BJ (cell line): ENCODE measurements at regions not wholly inside any gene's neighbourhood (a gene's known extent, or its start where the extent isn't known, plus 50 kb on each side); places are given as distances from the start of the nearest gene placed in this dataset.

Experiments used
- CTCF ChIA-PET: fragments of 350-600 bp; formaldehyde crosslinking; extraction: SDS; loops from one replicate; lab custom pipeline; 2021; ENCODE audit warnings: antibody characterized with exemption, inconsistent platforms; lab: Yijun Ruan, JAX
- POLR2A ChIA-PET: fragments of 300-600 bp; sonication (Branson Sonifier 250); formaldehyde crosslinking; extraction: SDS; loops from one replicate; lab custom pipeline; 2021; ENCODE audit warnings: antibody characterized with exemption; lab: Charles Lee
- DNase-seq: peaks from one replicate; pipeline ENCODE4 v3.0.0-alpha.2; 2011; ENCODE audit warnings: low read depth
- H3K27me3 ChIP-seq: 2 replicates; pipeline ENCODE4 v1.6.0; 2011; ENCODE audit warnings: low read length; ENCODE audit not compliant: control insufficient read depth, insufficient read depth
- H3K36me3 ChIP-seq: 2 replicates; pipeline ENCODE4 v1.5.1; 2011; ENCODE audit warnings: low read length; ENCODE audit not compliant: control insufficient read depth, insufficient read depth
- H3K4me3 ChIP-seq: 2 replicates; pipeline ENCODE4 v1.5.1; 2011; ENCODE audit warnings: low read depth, mild to moderate bottlenecking, control low read depth, low read length
- TF ChIP-seq, protein P1 (sequence below): IDR thresholded peaks from 2 replicates; pipeline ENCODE4 v1.5.1; 2011; ENCODE audit warnings: low read depth, mild to moderate bottlenecking, control low read depth, inconsistent platforms, low read length, moderate library complexity; ENCODE audit not compliant: insufficient read depth

DNA sequence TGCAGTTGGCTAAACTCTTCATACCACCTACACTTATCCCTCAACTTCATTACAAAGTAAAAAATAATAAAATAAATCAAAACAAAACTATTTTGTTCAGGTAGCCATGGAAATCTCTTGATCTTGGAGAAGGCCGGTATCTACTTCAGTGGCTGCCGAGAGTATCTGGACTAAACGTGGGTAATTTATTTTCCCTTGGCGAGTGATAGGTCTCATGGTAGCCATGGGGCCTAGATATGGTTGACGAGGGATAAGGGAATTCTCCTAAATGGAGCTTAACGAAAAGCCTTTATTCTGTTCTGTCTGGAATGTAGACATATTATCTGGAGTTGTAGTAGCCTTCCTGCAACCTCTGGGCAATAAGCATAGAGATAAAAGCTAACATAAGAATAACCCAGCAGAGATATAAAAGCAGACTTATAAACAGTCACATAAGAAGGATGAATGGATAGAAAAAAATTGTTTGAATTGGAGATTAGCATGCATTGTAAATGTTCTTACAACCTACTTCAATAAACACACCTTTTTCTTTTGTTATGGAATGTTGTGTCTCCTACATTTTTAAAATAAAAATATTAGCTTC lies 281.3 kb upstream of the ARRDC4 start:
- Histone ChIP-seq H3K27me3 (no peaks in the 10 kb centered on the region), H3K4me3 (no peak overlapping the region), H3K36me3 (no peaks in the 10 kb centered on the region)
- DNase-seq: no peak
- CTCF ChIA-PET: no interaction called here
- TF ChIP-seq, protein P1, sequence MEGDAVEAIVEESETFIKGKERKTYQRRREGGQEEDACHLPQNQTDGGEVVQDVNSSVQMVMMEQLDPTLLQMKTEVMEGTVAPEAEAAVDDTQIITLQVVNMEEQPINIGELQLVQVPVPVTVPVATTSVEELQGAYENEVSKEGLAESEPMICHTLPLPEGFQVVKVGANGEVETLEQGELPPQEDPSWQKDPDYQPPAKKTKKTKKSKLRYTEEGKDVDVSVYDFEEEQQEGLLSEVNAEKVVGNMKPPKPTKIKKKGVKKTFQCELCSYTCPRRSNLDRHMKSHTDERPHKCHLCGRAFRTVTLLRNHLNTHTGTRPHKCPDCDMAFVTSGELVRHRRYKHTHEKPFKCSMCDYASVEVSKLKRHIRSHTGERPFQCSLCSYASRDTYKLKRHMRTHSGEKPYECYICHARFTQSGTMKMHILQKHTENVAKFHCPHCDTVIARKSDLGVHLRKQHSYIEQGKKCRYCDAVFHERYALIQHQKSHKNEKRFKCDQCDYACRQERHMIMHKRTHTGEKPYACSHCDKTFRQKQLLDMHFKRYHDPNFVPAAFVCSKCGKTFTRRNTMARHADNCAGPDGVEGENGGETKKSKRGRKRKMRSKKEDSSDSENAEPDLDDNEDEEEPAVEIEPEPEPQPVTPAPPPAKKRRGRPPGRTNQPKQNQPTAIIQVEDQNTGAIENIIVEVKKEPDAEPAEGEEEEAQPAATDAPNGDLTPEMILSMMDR: no peak
- POLR2A ChIA-PET: no interaction called here

DNA sequence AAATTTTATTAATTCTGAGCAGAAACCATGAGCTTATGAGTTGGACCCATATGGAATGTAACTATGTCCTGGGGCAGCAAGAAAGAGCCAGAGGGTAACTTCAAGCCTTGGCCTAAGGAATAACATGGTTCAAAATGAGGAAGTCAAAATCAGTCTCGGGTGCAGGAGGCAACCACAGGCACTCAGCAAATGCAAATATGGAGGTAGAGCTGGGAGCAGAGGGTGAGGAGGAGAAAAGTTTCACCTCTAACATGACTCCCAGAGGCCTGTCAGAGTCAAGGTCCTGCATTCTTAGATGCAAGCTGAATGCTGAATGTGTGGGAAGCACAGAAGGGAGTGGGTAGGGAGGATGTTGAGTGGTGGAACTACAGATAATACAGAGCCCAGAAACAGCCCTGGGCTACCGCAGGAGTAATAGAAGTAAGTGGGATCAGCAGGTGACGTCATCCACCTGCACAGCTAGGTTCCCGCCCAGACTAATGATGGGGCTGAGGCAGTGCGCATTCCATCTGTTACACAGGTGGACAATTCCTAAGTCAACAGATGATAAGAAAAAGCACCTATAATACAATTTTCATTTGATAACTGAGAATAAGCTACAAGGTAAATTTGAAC lies 279.8 kb upstream of the ARRDC4 start:
- ChIA-PET CTCF (no interaction called here), POLR2A (no interaction called here)
- no peaks in the 10 kb centered on the region for H3K36me3 ChIP-seq
- no peak for DNase-seq
- TF ChIP-seq, protein P1: no peak
- H3K27me3 ChIP-seq: no peaks in the 10 kb centered on the region
- H3K4me3 ChIP-seq: no peak overlapping the region

DNA sequence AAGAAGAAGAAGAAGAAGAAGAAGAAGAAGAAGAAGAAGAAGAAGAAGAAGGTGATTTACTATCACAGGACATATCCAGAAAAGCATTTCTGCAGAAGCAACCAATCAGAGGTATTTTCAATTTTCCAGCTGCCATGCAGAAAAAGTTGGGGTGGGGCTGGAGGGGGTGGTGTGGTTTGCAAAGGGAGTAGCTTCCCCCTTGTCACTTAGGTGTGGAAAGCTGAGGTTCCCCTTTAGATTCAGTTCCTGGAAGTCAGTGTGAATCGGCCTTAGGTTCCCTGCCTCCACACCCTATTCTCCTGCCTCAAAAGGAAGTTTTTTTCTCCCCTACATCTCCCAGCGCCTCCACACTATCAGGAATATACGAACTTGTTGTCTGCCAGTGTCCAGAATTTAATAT lies 276.7 kb upstream of the ARRDC4 start:
- ChIA-PET CTCF (interaction anchor here (0.6 kb wide), 1 partner anchor 232 kb away, joined by 3 read pairs; no protein-coding TSS in a partner anchor), POLR2A (no interaction called here)
- H3K4me3 ChIP-seq: no peak overlapping the region
- H3K27me3 ChIP-seq: no peaks in the 10 kb centered on the region
- TF ChIP-seq, protein P1: no peak
- no peaks in the 10 kb centered on the region for H3K36me3 ChIP-seq
- no peak for DNase-seq

DNA sequence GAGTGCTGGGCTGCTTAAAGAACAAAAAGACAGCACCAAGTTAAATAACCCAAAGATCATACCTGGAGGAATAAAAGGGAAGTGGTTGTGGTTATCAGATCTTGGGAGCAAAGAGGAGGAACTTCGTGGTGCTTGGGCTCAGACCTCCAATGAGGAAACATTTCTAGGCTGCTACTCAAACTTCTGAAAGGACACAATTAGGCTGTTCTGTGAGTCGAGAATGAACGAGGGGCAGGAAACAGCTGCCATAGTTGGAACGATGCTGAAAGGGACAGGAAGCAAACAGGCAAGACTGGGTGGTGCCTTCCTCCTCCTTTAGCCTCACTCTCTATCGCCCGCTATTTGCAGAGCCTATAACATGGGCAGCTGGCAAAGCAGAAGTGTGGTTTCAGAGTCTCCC lies 276.3 kb upstream of the ARRDC4 start:
- ChIA-PET POLR2A (no interaction called here), CTCF (interaction anchor here (0.6 kb wide), 1 partner anchor 233 kb away, joined by 3 read pairs; no protein-coding TSS in a partner anchor)
- Histone ChIP-seq H3K27me3 (no peaks in the 10 kb centered on the region), H3K36me3 (no peaks in the 10 kb centered on the region), H3K4me3 (no peak overlapping the region)
- DNase-seq: no peak
- TF ChIP-seq, protein P1: no peak

DNA sequence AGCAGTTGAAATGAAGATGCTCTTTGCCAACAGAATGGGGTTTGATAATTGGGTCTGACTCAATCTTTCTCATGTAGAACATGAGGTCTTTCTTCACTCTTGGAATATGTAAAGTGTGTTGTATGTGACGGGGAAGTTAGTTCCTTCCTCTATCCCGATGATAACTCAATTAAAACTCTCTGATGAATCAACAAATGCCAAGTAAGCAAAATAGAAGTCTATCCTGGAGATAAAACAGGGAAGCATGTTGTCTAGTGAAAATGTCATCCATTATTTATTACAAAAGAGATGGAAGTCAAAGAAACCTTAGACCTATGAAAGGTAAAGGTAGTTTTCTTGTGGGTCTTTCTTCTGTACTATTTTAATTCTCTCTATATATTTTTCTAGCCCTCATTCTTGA lies 274.2 kb upstream of the ARRDC4 start:
- ChIA-PET POLR2A (no interaction called here), CTCF (no interaction called here)
- TF ChIP-seq, protein P1: no peak
- no peak overlapping the region for H3K4me3 ChIP-seq
- H3K27me3 ChIP-seq: no peaks in the 10 kb centered on the region
- DNase-seq: no peak
- no peaks in the 10 kb centered on the region for H3K36me3 ChIP-seq
